Neutrophil (primary cell): ENCODE measurements at regions not wholly inside any gene's neighbourhood (a gene's known extent, or its start where the extent isn't known, plus 50 kb on each side); places are given as distances from the start of the nearest gene placed in this dataset.

ENCODE experiments used
- H3K27ac ChIP-seq: fragments of 200-600 bp; sonication (generic); 2 replicates; pipeline ENCODE4 v1.5.1; 2016; ENCODE audit warnings: mild to moderate bottlenecking, moderate library complexity
- H3K27me3 ChIP-seq: fragments of 200-600 bp; sonication (generic); 2 replicates; pipeline ENCODE4 v1.6.0; 2016; ENCODE audit warnings: mild to moderate bottlenecking
- H3K36me3 ChIP-seq: fragments of 200-600 bp; sonication (generic); 2 replicates; pipeline ENCODE4 v1.5.1; 2017
- H3K4me1 ChIP-seq, 2 experiments: fragments of 200-600 bp in 1 of 2; sonication (generic) in 1 of 2; 1 replicate in 1 of 2; 2 replicates in 1 of 2; pipeline versions ENCODE4 v1.5.1 to v1.6.1; 2013 to 2016; ENCODE audit warnings: low read depth in 1 of 2, low read length in 1 of 2, mild to moderate bottlenecking in 1 of 2, moderate library complexity in 1 of 2; ENCODE audit not compliant: control insufficient read depth in 1 of 2, insufficient read depth in 1 of 2
- H3K4me3 ChIP-seq, 2 experiments: fragments of 200-600 bp in 1 of 2; sonication (generic) in 1 of 2; 1 replicate in 1 of 2; 2 replicates in 1 of 2; pipeline ENCODE4 v1.5.1; 2013 to 2016; ENCODE audit warnings: low read depth in 1 of 2, low read length in 1 of 2, mild to moderate bottlenecking in 1 of 2, moderate library complexity in 1 of 2
- H3K9me3 ChIP-seq: fragments of 200-600 bp; sonication (generic); 2 replicates; pipeline ENCODE4 v1.5.1; 2016
- CTCF ChIP-seq: fragments of 200-600 bp; sonication (generic); IDR thresholded peaks from 2 replicates; pipeline ENCODE4 v1.5.1; 2016; ENCODE audit warnings: antibody characterized with exemption

- Histone ChIP-seq H3K4me1 (no peaks in the 10 kb centered on the region), H3K9me3 (no peaks in the 10 kb centered on the region), H3K4me3 (no peak overlapping the region), H3K36me3 (no peaks in the 10 kb centered on the region), H3K27ac (no peak overlapping the region), H3K27me3 (no peaks in the 10 kb centered on the region)
- TF ChIP-seq CTCF, result no peak
These were observed 172.6 kb upstream of the RAI14 start for GRCh38 chr5:34483442-34484033.

- H3K9me3 ChIP-seq, result no peaks in the 10 kb centered on the region
- H3K4me3 ChIP-seq, result no peak overlapping the region
- H3K36me3 ChIP-seq, result no peaks in the 10 kb centered on the region
- no peak for TF ChIP-seq CTCF
- no peaks in the 10 kb centered on the region for H3K4me1 ChIP-seq
- no peak overlapping the region for H3K27ac ChIP-seq
- no peaks in the 10 kb centered on the region for H3K27me3 ChIP-seq
These were observed 171.8 kb upstream of the RAI14 start for GRCh38 chr5:34484216-34484920.

DNA sequence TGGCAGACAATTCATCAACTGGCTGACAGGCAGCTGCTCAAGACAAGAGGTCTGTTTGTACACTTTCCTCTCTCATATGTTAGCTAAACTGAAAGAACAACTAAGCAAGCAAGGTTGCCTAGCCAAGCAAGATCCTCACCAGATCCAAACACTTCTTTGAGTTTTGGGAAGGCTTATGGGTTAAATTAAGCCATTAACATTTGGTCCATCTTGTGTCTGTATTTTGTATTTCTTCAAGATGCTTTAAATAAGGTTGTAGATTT is 170.4 kb upstream of the RAI14 start:
- Histone ChIP-seq H3K27ac (no peak overlapping the region), H3K27me3 (no peaks in the 10 kb centered on the region), H3K4me1 (no peaks in the 10 kb centered on the region), H3K4me3 (no peak overlapping the region), H3K36me3 (no peaks in the 10 kb centered on the region), H3K9me3 (no peaks in the 10 kb centered on the region)
- no peak for TF ChIP-seq CTCF

- Histone ChIP-seq H3K4me1 (no peaks in the 10 kb centered on the region), H3K9me3 (no peaks in the 10 kb centered on the region), H3K27me3 (no peaks in the 10 kb centered on the region), H3K4me3 (no peak overlapping the region), H3K36me3 (no peaks in the 10 kb centered on the region), H3K27ac (no peak overlapping the region)
- peak; percentile 14 for TF ChIP-seq CTCF
These were observed 169.8 kb upstream of the RAI14 start for GRCh38 chr5:34486160-34486848.

GRCh38 chr5:34486849-34487158 is 169.3 kb upstream of the RAI14 start:
- TF ChIP-seq CTCF, result no peak
- Histone ChIP-seq H3K9me3 (no peaks in the 10 kb centered on the region), H3K4me1 (no peaks in the 10 kb centered on the region), H3K27ac (no peak overlapping the region), H3K27me3 (no peaks in the 10 kb centered on the region), H3K4me3 (no peak overlapping the region), H3K36me3 (no peaks in the 10 kb centered on the region)
